ENCODE measurements at regions not wholly inside any gene's neighbourhood (a gene's known extent, or its start where the extent isn't known, plus 50 kb on each side); places are given as distances from the start of the nearest gene placed in this dataset.

- no peaks in the 10 kb centered on the region for H3K36me3 Mint-ChIP-seq
- no peaks in the 10 kb centered on the region for H3K4me1 Mint-ChIP-seq
- no peak overlapping the region for H3K27ac Mint-ChIP-seq
- H3K4me3 Mint-ChIP-seq: no peak overlapping the region
- peaks cover 4% of the 10 kb centered on the region for H3K9me3 Mint-ChIP-seq
- H3K27me3 Mint-ChIP-seq (ENCODE audit: low read depth): peaks cover 49% of the 10 kb centered on the region
- TF ChIP-seq, protein P1, sequence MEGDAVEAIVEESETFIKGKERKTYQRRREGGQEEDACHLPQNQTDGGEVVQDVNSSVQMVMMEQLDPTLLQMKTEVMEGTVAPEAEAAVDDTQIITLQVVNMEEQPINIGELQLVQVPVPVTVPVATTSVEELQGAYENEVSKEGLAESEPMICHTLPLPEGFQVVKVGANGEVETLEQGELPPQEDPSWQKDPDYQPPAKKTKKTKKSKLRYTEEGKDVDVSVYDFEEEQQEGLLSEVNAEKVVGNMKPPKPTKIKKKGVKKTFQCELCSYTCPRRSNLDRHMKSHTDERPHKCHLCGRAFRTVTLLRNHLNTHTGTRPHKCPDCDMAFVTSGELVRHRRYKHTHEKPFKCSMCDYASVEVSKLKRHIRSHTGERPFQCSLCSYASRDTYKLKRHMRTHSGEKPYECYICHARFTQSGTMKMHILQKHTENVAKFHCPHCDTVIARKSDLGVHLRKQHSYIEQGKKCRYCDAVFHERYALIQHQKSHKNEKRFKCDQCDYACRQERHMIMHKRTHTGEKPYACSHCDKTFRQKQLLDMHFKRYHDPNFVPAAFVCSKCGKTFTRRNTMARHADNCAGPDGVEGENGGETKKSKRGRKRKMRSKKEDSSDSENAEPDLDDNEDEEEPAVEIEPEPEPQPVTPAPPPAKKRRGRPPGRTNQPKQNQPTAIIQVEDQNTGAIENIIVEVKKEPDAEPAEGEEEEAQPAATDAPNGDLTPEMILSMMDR (IDR thresholded peaks at IDR 0.05; ENCODE audit: unreplicated experiment): no peak
- no peak for DNase-seq (ENCODE audit: low spot score in 2 of 2, unreplicated experiment in 2 of 2)
Observed at GRCh38 chr17:73701701-73702100, 57.5 kb upstream of the SDK2 start.

GRCh38 chr17:73703192-73703591, 58.9 kb upstream of the SDK2 start:
- TF ChIP-seq, protein P1 (IDR thresholded peaks at IDR 0.05; ENCODE audit: unreplicated experiment): no peak
- peaks cover 52% of the 10 kb centered on the region for H3K27me3 Mint-ChIP-seq (ENCODE audit: low read depth)
- H3K4me3 Mint-ChIP-seq: no peak overlapping the region
- H3K27ac Mint-ChIP-seq: no peak overlapping the region
- H3K9me3 Mint-ChIP-seq: peaks cover 9% of the 10 kb centered on the region
- H3K4me1 Mint-ChIP-seq: no peaks in the 10 kb centered on the region
- no peak for DNase-seq (ENCODE audit: low spot score in 2 of 2, unreplicated experiment in 2 of 2)
- H3K36me3 Mint-ChIP-seq: no peaks in the 10 kb centered on the region

- no peak for DNase-seq (ENCODE audit: low spot score in 2 of 2, unreplicated experiment in 2 of 2)
- H3K4me1 Mint-ChIP-seq: no peaks in the 10 kb centered on the region
- no peak overlapping the region for H3K4me3 Mint-ChIP-seq
- TF ChIP-seq, protein P1 (IDR thresholded peaks at IDR 0.05; ENCODE audit: unreplicated experiment): no peak
- peaks cover 9% of the 10 kb centered on the region for H3K9me3 Mint-ChIP-seq
- no peaks in the 10 kb centered on the region for H3K36me3 Mint-ChIP-seq
- no peak overlapping the region for H3K27ac Mint-ChIP-seq
- H3K27me3 Mint-ChIP-seq (ENCODE audit: low read depth): peaks cover 52% of the 10 kb centered on the region
Observed at GRCh38 chr17:73703917-73704316, 59.7 kb upstream of the SDK2 start.

GRCh38 chr17:73705594-73705993, 61.3 kb upstream of the SDK2 start:
- no peaks in the 10 kb centered on the region for H3K36me3 Mint-ChIP-seq
- no peak overlapping the region for H3K4me3 Mint-ChIP-seq
- peaks cover 57% of the 10 kb centered on the region for H3K27me3 Mint-ChIP-seq (ENCODE audit: low read depth)
- TF ChIP-seq, protein P1 (IDR thresholded peaks at IDR 0.05; ENCODE audit: unreplicated experiment): no peak
- peaks cover 9% of the 10 kb centered on the region for H3K9me3 Mint-ChIP-seq
- H3K27ac Mint-ChIP-seq: no peak overlapping the region
- H3K4me1 Mint-ChIP-seq: peaks cover 4% of the 10 kb centered on the region
- no peak for DNase-seq (ENCODE audit: low spot score in 2 of 2, unreplicated experiment in 2 of 2)

DNA sequence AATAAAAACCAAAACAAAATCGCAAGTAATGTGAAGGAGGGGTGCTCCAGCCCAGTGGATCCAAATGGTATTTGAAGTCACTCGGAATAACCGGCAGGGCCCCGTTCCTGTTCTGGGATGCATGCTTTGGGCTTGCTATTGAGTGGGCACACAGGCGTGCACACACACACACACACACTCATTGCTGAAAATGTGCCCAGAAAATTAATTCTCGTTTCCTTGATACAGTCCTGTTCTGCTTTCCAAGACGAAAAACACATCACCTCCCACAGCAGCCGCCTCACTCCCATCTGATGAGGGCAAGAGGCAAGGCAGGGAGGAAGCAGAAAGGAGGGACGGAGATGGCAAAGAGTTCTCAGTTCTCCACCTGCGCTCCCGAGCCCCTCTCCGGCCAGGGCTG, 62.2 kb upstream of the SDK2 start:
- H3K9me3 Mint-ChIP-seq: peaks cover 9% of the 10 kb centered on the region
- H3K27ac Mint-ChIP-seq: no peak overlapping the region
- peaks cover 57% of the 10 kb centered on the region for H3K27me3 Mint-ChIP-seq (ENCODE audit: low read depth)
- peaks cover 4% of the 10 kb centered on the region for H3K4me1 Mint-ChIP-seq
- H3K36me3 Mint-ChIP-seq: no peaks in the 10 kb centered on the region
- no peak for DNase-seq (ENCODE audit: low spot score in 2 of 2, unreplicated experiment in 2 of 2)
- TF ChIP-seq, protein P1 (IDR thresholded peaks at IDR 0.05; ENCODE audit: unreplicated experiment): no peak
- H3K4me3 Mint-ChIP-seq: no peak overlapping the region

GRCh38 chr17:73706858-73707257, 62.6 kb upstream of the SDK2 start:
- peaks cover 6% of the 10 kb centered on the region for H3K9me3 Mint-ChIP-seq
- peaks cover 59% of the 10 kb centered on the region for H3K27me3 Mint-ChIP-seq (ENCODE audit: low read depth)
- TF ChIP-seq, protein P1 (IDR thresholded peaks at IDR 0.05; ENCODE audit: unreplicated experiment): no peak
- no peaks in the 10 kb centered on the region for H3K36me3 Mint-ChIP-seq
- peaks cover 4% of the 10 kb centered on the region for H3K4me1 Mint-ChIP-seq
- H3K4me3 Mint-ChIP-seq: no peak overlapping the region
- H3K27ac Mint-ChIP-seq: no peak overlapping the region
- no peak for DNase-seq (ENCODE audit: low spot score in 2 of 2, unreplicated experiment in 2 of 2)
